NB4 (cell line): ENCODE measurements at regions not wholly inside any gene's neighbourhood (a gene's known extent, or its start where the extent isn't known, plus 50 kb on each side); places are given as distances from the start of the nearest gene placed in this dataset.

Experiments used
- CTCF ChIP-seq: IDR thresholded peaks from one replicate; pipeline ENCODE4 v1.5.1; 2012; ENCODE audit warnings: low read depth, low read length
- MAX ChIP-seq: IDR thresholded peaks from 2 replicates; pipeline ENCODE4 v1.6.1; 2011; ENCODE audit warnings: low read depth, low read length
- MYC ChIP-seq: IDR thresholded peaks from 2 replicates; pipeline ENCODE4 v1.6.1; 2011; ENCODE audit warnings: low read depth, low read length

- TF ChIP-seq CTCF, result no peak
- TF ChIP-seq MAX, result no peak
- no peak for TF ChIP-seq MYC
These were observed 375.9 kb upstream of the TLE4 start for GRCh38 chr9:79195879-79196278.
